Peyer's patch (tissue), 4 donors: ENCODE measurements at regions not wholly inside any gene's neighbourhood (a gene's known extent, or its start where the extent isn't known, plus 50 kb on each side); places are given as distances from the start of the nearest gene placed in this dataset.

Experiments
- CTCF ChIP-seq, 6 experiments: fragments of 450-650 bp in 4 of 6; fragments of 200-600 bp in 2 of 6; sonication (generic) in 1 of 6; IDR thresholded peaks; one replicate each; pipeline ENCODE4 v1.5.1; 2017 to 2019; ENCODE audit warnings: antibody characterized with exemption in 6 of 6, mild to moderate bottlenecking in 3 of 6, moderate library complexity in 1 of 6
- POLR2A ChIP-seq, 2 donors: fragments of 450-650 bp; IDR thresholded peaks; one replicate each; pipeline ENCODE4 v1.5.1; 2017; ENCODE audit warnings: antibody characterized with exemption in 2 of 2, mild to moderate bottlenecking in 2 of 2, moderate library complexity in 2 of 2

DNA sequence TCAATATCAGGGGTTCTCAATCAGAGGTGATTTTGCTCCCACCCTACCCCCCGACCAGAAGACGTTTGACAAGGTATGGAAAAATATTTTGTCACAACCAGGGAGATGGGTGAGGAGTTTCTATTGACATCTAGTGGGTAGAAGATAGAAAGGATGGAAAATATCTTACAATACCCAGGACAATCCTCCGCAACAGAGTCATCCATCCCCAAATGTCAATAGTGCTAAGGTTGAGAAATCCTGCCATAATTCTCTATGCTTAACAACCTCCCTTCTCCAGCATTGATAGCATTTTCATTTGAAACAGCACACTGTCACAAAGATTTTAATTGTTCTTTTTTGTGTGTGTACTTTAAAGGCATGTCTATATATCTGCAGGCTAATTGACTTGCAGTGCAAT, 890.5 kb downstream of the PDHA2 start:
- no peak for TF ChIP-seq CTCF (IDR thresholded peaks at IDR 0.05)
- TF ChIP-seq POLR2A (IDR thresholded peaks at IDR 0.05): no peak
